WI38 (cell line): ENCODE measurements at regions not wholly inside any gene's neighbourhood (a gene's known extent, or its start where the extent isn't known, plus 50 kb on each side); places are given as distances from the start of the nearest gene placed in this dataset.
"Not testable (repeated sequence)": the region's sequence is repeated elsewhere in the genome, so short reads cannot be mapped to it uniquely, and the experiment has no call there.

ENCODE experiments used
- H3K4me3 ChIP-seq: 2 replicates; pipeline ENCODE4 v1.5.1; 2011; ENCODE audit warnings: low read depth, mild to moderate bottlenecking, control low read depth, low read length
- CTCF ChIP-seq: IDR thresholded peaks from 2 replicates; pipeline ENCODE4 v1.5.1; 2012; ENCODE audit warnings: low read depth, mild to moderate bottlenecking, control low read depth, low read length

- H3K4me3 ChIP-seq: no peak overlapping the region
- TF ChIP-seq CTCF: no peak
These were observed 150.3 kb downstream of the NECTIN1 start for GRCh38 chr11:119578521-119579191.

- no peak for TF ChIP-seq CTCF
- H3K4me3 ChIP-seq: no peak overlapping the region
These were observed 150.9 kb upstream of the THY1 start for GRCh38 chr11:119573858-119574257.

- no peak overlapping the region for H3K4me3 ChIP-seq
- no peak for TF ChIP-seq CTCF
These were observed 149.8 kb upstream of the THY1 start for GRCh38 chr11:119572481-119573424.

GRCh38 chr11:119571311-119571710 is 148.3 kb upstream of the THY1 start:
- TF ChIP-seq CTCF: no peak
- no peak overlapping the region for H3K4me3 ChIP-seq

- TF ChIP-seq CTCF: no peak
- H3K4me3 ChIP-seq: no peak overlapping the region
These were observed 145.0 kb upstream of the THY1 start for GRCh38 chr11:119567688-119568582.

GRCh38 chr11:119566319-119566718 is 143.3 kb upstream of the THY1 start:
- H3K4me3 ChIP-seq: no peak overlapping the region
- TF ChIP-seq CTCF: no peak

GRCh38 chr11:119565693-119566092 is 142.7 kb upstream of the THY1 start:
- H3K4me3 ChIP-seq: not testable (repeated sequence)
